HG03354 (cell line): ENCODE measurements at regions not wholly inside any gene's neighbourhood (a gene's known extent, or its start where the extent isn't known, plus 50 kb on each side); places are given as distances from the start of the nearest gene placed in this dataset.
"Not testable (repeated sequence)": the region's sequence is repeated elsewhere in the genome, so short reads cannot be mapped to it uniquely, and the experiment has no call there.

Experiments used
- ATAC-seq: cut with Tn5 transposase; IDR thresholded peaks from one replicate; pipeline ENCODE4 v1.9.1; 2021; ENCODE audit warnings: mild to moderate bottlenecking; ENCODE audit not compliant: unreplicated experiment, poor library complexity, severe bottlenecking

- not testable (repeated sequence) for ATAC-seq
Measured at GRCh38 chr1:79488572-79489121, 482.1 kb upstream of the ADGRL4 start.

GRCh38 chr1:79478728-79479373 lies 472.3 kb upstream of the ADGRL4 start:
- ATAC-seq = no peak

GRCh38 chr1:79478160-79478559 lies 471.6 kb upstream of the ADGRL4 start:
- no peak for ATAC-seq

GRCh38 chr1:79472067-79472656 lies 465.6 kb upstream of the ADGRL4 start:
- peak; percentile 77 for ATAC-seq

- ATAC-seq = no peak
Measured at GRCh38 chr1:79469139-79469538, 462.6 kb upstream of the ADGRL4 start.

GRCh38 chr1:79460773-79461436 lies 454.4 kb upstream of the ADGRL4 start:
- ATAC-seq = peak; percentile 96

- ATAC-seq = no peak
Measured at GRCh38 chr1:79457562-79458224, 451.2 kb upstream of the ADGRL4 start.

GRCh38 chr1:79448426-79448825 lies 441.9 kb upstream of the ADGRL4 start:
- ATAC-seq = no peak

- no peak for ATAC-seq
Measured at GRCh38 chr1:79441238-79441637, 434.7 kb upstream of the ADGRL4 start.

- no peak for ATAC-seq
Measured at GRCh38 chr1:79437540-79437939, 431.0 kb upstream of the ADGRL4 start.

GRCh38 chr1:79431340-79431739 lies 424.8 kb upstream of the ADGRL4 start:
- ATAC-seq = no peak

GRCh38 chr1:79430437-79430836 lies 423.9 kb upstream of the ADGRL4 start:
- ATAC-seq = no peak

GRCh38 chr1:79422726-79423125 lies 416.2 kb upstream of the ADGRL4 start:
- ATAC-seq = no peak

GRCh38 chr1:79398501-79398900 lies 392.0 kb upstream of the ADGRL4 start:
- ATAC-seq = no peak

GRCh38 chr1:79396901-79397300 lies 390.4 kb upstream of the ADGRL4 start:
- no peak for ATAC-seq

- ATAC-seq = no peak
Measured at GRCh38 chr1:79388694-79389361, 382.3 kb upstream of the ADGRL4 start.

- no peak for ATAC-seq
Measured at GRCh38 chr1:79386730-79387129, 380.2 kb upstream of the ADGRL4 start.

- ATAC-seq = no peak
Measured at GRCh38 chr1:79380078-79380477, 373.5 kb upstream of the ADGRL4 start.

- no peak for ATAC-seq
Measured at GRCh38 chr1:79376106-79376505, 369.6 kb upstream of the ADGRL4 start.

- ATAC-seq = no peak
Measured at GRCh38 chr1:79375352-79375751, 368.8 kb upstream of the ADGRL4 start.
